Stimulated activated CD4-positive, alpha-beta T cell treated with anti-CD3 and anti-CD28 coated beads, Interleukin-4, amount 100 ng/mL, for 4 hours (primary cell): ENCODE measurements at regions not wholly inside any gene's neighbourhood (a gene's known extent, or its start where the extent isn't known, plus 50 kb on each side); places are given as distances from the start of the nearest gene placed in this dataset.

ENCODE experiments used
- DNase-seq, 2 experiments: peaks; one replicate each; pipeline ENCODE4 v3.0.0-alpha.2; 2020

- no peak for DNase-seq
These were observed 98.2 kb upstream of the RPS23 start for GRCh38 chr5:82376307-82376706.

GRCh38 chr5:82375488-82376244 is 97.5 kb upstream of the RPS23 start:
- no peak for DNase-seq

GRCh38 chr5:82374637-82375036 is 96.5 kb upstream of the RPS23 start:
- DNase-seq, result no peak

GRCh38 chr5:82367930-82368329 is 89.8 kb upstream of the RPS23 start:
- no peak for DNase-seq

GRCh38 chr5:82365744-82366228 is 87.6 kb upstream of the RPS23 start:
- peak in 1 of 2 experiments; percentile 43 for DNase-seq

GRCh38 chr5:82365026-82365425 is 86.9 kb upstream of the RPS23 start:
- DNase-seq, result no peak

- DNase-seq, result no peak
These were observed 86.3 kb upstream of the RPS23 start for GRCh38 chr5:82364497-82364896.

GRCh38 chr5:82363524-82363923 is 85.4 kb upstream of the RPS23 start:
- no peak for DNase-seq

- no peak for DNase-seq
These were observed 84.5 kb upstream of the RPS23 start for GRCh38 chr5:82362636-82363035.

GRCh38 chr5:82360022-82360421 is 81.9 kb upstream of the RPS23 start:
- no peak for DNase-seq

- DNase-seq, result no peak
These were observed 81.1 kb upstream of the RPS23 start for GRCh38 chr5:82359272-82359671.

- no peak for DNase-seq
These were observed 80.3 kb upstream of the RPS23 start for GRCh38 chr5:82358457-82358856.

GRCh38 chr5:82356808-82357671 is 78.9 kb upstream of the RPS23 start:
- DNase-seq, result peak; percentile 41 to 75

GRCh38 chr5:82356021-82356420 is 77.9 kb upstream of the RPS23 start:
- DNase-seq, result no peak

GRCh38 chr5:82355496-82355895 is 77.3 kb upstream of the RPS23 start:
- DNase-seq, result no peak

- DNase-seq, result no peak
These were observed 76.9 kb upstream of the RPS23 start for GRCh38 chr5:82355053-82355452.

GRCh38 chr5:82354543-82354942 is 76.4 kb upstream of the RPS23 start:
- DNase-seq, result no peak

- no peak for DNase-seq
These were observed 75.4 kb upstream of the RPS23 start for GRCh38 chr5:82353522-82353921.

- no peak for DNase-seq
These were observed 74.1 kb upstream of the RPS23 start for GRCh38 chr5:82352146-82352791.

GRCh38 chr5:82351754-82352145 is 73.6 kb upstream of the RPS23 start:
- no peak for DNase-seq

GRCh38 chr5:82351297-82351696 is 73.1 kb upstream of the RPS23 start:
- DNase-seq, result no peak

- DNase-seq, result peak in 1 of 2 experiments; percentile 21
These were observed 71.5 kb upstream of the RPS23 start for GRCh38 chr5:82349652-82350051.

GRCh38 chr5:82348784-82349425 is 70.8 kb upstream of the RPS23 start:
- DNase-seq, result no peak
